Stimulated activated CD8-positive, alpha-beta memory T cell treated with anti-CD3 and anti-CD28 coated beads, Interleukin-12 subunit alpha, Interleukin-12 subunit beta, amount 100 ng/mL, for 24 hours (primary cell): ENCODE measurements at regions not wholly inside any gene's neighbourhood (a gene's known extent, or its start where the extent isn't known, plus 50 kb on each side); places are given as distances from the start of the nearest gene placed in this dataset.
"Not testable (repeated sequence)": the region's sequence is repeated elsewhere in the genome, so short reads cannot be mapped to it uniquely, and the experiment has no call there.

Source experiments
- DNase-seq: peaks from one replicate; pipeline ENCODE4 v3.0.0-alpha.2; 2020; ENCODE audit errors: extremely low read depth

- no peak for DNase-seq
These were observed 168.6 kb downstream of the IER5 start for GRCh38 chr1:181257117-181257516.

- no peak for DNase-seq
These were observed 170.7 kb downstream of the IER5 start for GRCh38 chr1:181259026-181259745.

GRCh38 chr1:181260271-181260670 lies 171.8 kb downstream of the IER5 start:
- DNase-seq, result no peak

DNA sequence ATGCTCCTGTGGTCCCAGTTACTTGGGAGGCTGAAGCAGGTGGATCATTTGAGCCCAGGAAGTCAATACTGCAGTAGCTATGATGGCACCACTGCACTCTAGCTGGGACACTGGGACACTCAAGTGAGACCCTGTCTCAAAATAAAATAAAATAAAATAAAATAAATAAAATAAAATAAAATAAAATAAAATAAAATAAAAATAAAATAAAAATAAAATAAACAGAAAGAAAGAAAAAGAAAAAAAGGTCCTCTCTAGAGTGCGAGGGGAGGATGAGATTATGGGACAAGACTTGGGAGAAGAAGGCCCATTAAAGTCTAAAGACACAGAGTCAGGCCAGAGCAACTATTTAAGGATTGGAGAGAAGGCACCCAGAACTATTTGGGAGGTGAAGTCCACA lies 172.5 kb downstream of the IER5 start:
- no peak for DNase-seq

GRCh38 chr1:181262069-181262468 lies 173.6 kb downstream of the IER5 start:
- DNase-seq, result no peak

- no peak for DNase-seq
These were observed 174.9 kb downstream of the IER5 start for GRCh38 chr1:181263444-181263843.

GRCh38 chr1:181264821-181265220 lies 176.3 kb downstream of the IER5 start:
- DNase-seq, result no peak

GRCh38 chr1:181284978-181285377 lies 196.5 kb downstream of the IER5 start:
- no peak for DNase-seq

DNA sequence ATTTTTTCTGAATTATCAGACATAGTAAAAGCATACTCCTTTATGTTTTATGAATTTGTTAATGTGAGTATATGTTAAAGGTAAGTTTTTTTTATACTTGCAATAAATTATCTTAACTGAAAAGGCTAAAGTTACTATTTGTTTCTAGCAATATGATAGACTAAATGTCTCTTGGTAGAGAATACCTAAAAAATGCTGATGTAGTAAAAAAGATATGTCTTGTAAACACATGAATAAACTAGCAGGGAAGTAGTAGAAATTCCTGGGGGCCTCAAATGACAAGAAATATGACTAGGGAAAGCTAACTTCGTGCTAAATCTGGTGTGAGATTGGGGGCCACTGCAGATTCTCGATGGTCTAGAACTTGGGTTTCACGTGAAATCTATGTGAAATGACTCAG lies 188.1 kb upstream of the CACNA1E start:
- DNase-seq, result no peak

GRCh38 chr1:181296180-181296579 lies 187.1 kb upstream of the CACNA1E start:
- no peak for DNase-seq

GRCh38 chr1:181308098-181308497 lies 175.2 kb upstream of the CACNA1E start:
- DNase-seq, result no peak

DNA sequence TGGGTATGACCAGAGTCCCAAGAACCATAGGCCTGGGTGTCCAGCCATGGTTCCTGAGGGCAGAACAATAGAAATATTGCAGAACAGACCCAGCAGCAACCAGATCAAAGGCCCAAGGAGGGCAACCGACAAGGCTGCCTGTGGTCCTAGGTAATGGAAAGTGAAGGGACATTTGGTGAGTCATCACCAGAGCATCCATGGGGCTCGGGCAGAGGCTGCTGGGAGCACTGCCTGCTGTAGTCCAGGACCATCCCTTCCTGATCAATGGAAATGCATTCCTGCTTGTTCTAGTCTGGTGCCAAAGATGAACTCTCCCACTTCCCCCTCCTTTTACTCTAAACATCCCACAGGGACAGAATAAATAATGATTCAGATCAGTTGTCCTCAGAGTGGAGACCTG lies 172.8 kb upstream of the CACNA1E start:
- DNase-seq, result no peak

GRCh38 chr1:181312946-181313345 lies 170.4 kb upstream of the CACNA1E start:
- DNase-seq, result no peak

GRCh38 chr1:181313466-181313865 lies 169.9 kb upstream of the CACNA1E start:
- DNase-seq, result no peak

GRCh38 chr1:181314010-181314409 lies 169.3 kb upstream of the CACNA1E start:
- no peak for DNase-seq

- DNase-seq, result no peak
These were observed 168.4 kb upstream of the CACNA1E start for GRCh38 chr1:181314959-181315358.

- DNase-seq, result no peak
These were observed 165.9 kb upstream of the CACNA1E start for GRCh38 chr1:181317261-181317930.

DNA sequence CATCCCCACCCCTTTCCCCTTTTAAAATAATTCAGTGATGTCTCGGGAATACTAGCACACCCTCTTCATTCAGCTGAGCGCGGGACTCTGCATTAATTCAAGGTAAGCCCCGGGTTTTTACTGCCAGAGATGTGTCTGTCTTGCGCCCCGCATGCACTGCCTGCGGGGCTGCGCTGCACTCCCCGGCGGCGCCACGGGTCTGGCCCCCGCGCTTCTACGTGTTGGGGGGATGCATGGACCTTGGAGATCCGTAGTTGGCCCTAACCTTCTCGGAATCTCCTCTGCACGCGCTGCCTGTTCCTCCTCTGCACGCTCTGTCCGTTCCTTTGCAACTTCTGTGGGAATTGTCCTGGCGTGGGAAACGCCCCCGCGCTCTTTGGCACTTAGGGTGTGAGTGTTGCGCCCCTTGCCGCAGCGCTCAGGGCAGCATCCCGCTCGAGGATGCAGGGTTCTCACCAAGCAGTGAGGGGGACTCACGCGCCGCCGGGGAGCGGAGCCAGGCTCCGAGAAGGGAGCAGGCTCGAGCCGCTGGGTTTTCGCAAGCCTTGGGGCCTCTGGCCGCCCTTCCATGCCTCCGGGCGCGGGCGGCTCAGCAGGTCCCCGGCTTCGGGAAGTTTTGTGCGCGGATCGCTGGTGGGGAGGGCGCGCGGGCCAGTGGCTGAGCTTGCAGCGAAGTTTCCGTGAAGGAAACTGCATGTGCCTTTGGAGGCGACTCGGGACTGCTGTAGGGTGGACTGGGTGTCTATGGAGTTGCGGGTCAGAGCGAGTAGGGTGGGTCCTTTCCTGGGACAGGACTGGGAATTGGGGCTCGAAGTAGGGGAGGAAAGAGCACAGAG lies 165.1 kb upstream of the CACNA1E start:
- DNase-seq, result no peak

GRCh38 chr1:181318858-181319235 lies 164.5 kb upstream of the CACNA1E start:
- DNase-seq, result no peak

DNA sequence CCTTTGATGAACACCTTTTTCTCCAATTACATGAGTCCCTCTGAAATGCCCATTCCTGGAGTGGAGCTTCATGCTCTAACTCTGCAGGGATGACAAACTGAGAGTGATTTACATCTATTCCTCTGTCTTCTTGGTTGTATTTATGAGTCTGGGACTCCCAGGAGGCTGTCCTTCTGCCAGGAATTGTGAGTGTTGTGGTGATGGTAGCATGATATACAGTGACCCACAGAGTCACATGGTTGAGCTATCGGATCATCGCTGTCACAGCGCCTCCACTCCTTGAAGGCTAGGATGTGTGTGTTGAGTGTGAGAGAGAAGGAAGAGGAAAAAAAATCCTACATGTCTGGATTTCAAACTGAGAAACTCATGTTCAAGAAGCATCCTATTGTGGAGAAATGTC lies 163.4 kb upstream of the CACNA1E start:
- no peak for DNase-seq

- no peak for DNase-seq
These were observed 158.3 kb upstream of the CACNA1E start for GRCh38 chr1:181324797-181325616.

- not testable (repeated sequence) for DNase-seq
These were observed 157.6 kb upstream of the CACNA1E start for GRCh38 chr1:181325765-181326164.
